Islet of Langerhans (tissue), 1 donor: ENCODE measurements at regions not wholly inside any gene's neighbourhood (a gene's known extent, or its start where the extent isn't known, plus 50 kb on each side); places are given as distances from the start of the nearest gene placed in this dataset.
"Not testable (repeated sequence)": the region's sequence is repeated elsewhere in the genome, so short reads cannot be mapped to it uniquely, and the experiment has no call there.

Experiments used
- FAIRE-seq: peaks from one replicate; lab custom pipeline; 2011; peaks lifted over from hg19 to GRCh38; lab: Jason Lieb, UNC

DNA sequence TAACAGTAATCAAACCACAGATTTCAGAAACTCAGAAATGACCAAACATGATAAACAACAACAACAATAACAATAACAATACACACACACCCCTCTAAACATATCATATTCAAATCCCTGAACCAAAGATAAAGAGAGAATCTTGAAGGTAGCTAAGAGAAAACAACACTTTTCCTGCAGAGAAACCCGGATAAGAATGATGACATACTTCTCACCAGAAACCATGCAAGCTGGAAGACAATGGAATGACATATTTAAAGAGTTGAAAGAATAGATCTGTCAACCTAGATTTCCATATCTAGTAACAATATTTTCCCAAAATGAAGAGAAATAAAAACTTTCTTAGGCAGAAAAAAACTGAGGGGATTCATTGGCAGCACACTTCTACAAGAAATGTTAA is 138.1 kb downstream of the LIG4 start:
- no peak for FAIRE-seq

GRCh38 chr13:108074429-108074828 is 140.9 kb downstream of the LIG4 start:
- not testable (repeated sequence) for FAIRE-seq

- FAIRE-seq, result no peak
These were observed 144.4 kb downstream of the LIG4 start for GRCh38 chr13:108070925-108071324.

- no peak for FAIRE-seq
These were observed 144.8 kb downstream of the LIG4 start for GRCh38 chr13:108070491-108070890.

- FAIRE-seq, result no peak
These were observed 145.7 kb downstream of the LIG4 start for GRCh38 chr13:108069521-108070210.

DNA sequence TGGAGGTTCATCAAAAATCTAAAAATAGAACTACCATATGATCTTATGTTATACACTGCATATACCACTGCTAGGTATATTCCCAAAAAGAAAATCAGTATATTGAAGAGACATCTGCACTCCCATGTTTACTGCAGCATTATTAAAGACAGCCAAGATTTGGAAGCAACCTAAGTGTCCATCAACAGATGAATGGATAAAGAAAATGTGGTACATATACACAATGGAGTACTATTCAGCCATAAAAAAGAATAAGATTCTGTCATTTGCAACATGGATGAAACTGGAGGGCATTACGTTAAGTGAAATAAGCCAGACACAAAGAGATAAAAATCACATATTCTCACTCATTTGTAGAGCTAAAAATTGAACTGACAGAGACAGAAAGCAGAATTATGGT is 151.0 kb downstream of the LIG4 start:
- FAIRE-seq, result not testable (repeated sequence)

- no peak for FAIRE-seq
These were observed 155.2 kb downstream of the LIG4 start for GRCh38 chr13:108060111-108060510.

GRCh38 chr13:108056278-108056677 is 159.1 kb downstream of the LIG4 start:
- no peak for FAIRE-seq

- FAIRE-seq, result no peak
These were observed 166.1 kb downstream of the LIG4 start for GRCh38 chr13:108049211-108049610.

GRCh38 chr13:108044954-108045353 is 170.4 kb downstream of the LIG4 start:
- no peak for FAIRE-seq

- FAIRE-seq, result not testable (repeated sequence)
These were observed 172.5 kb downstream of the LIG4 start for GRCh38 chr13:108042866-108043265.

GRCh38 chr13:108037348-108037747 is 178.0 kb downstream of the LIG4 start:
- no peak for FAIRE-seq

- no peak for FAIRE-seq
These were observed 178.9 kb downstream of the LIG4 start for GRCh38 chr13:108036411-108036932.

- FAIRE-seq, result no peak
These were observed 180.4 kb downstream of the LIG4 start for GRCh38 chr13:108034909-108035410.

DNA sequence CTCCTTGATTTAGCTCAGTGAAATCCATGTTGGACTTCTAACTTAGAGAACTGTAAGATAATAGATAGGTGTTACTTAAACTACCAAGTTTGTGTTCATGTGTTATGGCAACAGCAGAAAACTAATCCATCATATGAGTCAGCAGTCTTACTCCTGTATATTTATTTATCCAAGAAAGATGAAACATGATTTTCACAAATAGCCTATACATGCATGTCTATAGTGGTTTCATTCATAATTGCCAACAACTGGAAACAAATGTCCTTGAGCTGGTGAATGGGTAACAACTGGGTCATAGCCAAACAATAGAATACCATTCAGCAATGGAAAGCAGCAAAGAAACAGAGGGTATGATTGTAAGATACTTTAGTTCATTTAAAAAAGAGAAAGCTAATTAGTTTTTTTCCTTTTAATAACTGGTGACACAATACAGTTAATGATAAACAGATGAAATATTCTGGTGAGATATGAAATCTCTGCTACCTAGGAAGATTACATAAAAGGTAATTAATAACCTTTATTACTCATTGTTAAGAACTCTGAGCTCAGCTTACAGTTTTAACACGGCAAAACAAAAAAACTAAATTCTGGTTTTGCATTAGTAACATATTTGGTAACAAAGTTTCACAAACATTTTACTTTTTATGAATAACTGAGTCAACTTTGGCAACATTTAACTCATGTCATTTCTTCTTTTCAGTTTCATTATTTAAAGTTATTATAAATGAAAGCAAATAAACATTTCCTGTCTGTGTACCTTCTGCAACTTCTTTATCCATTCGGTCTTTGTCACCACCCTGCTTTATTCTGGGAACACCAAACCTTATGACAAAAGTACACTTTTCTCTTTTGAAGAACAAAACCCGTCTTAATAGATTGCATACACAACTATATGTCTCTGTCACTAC is 181.3 kb downstream of the LIG4 start:
- peak; percentile 53 for FAIRE-seq

DNA sequence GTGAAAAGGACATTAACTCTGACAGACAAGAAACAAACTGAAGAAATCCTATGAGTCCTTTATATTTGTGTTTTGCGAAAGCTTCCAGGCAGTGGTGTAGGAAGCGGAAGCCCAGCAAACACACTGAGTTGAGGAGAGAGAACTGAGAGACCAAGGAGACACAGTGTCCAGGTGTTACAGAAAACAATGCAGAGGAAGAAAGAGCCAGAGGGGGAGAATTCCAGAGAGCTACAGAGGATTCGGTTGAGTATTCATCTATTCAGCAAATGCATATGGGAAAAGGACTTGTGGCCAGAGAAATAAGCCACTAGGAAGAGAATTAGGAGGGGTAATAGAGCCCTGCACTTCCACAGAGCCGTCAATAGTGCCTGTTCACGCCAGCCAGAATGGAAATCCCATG is 183.5 kb downstream of the LIG4 start:
- no peak for FAIRE-seq

DNA sequence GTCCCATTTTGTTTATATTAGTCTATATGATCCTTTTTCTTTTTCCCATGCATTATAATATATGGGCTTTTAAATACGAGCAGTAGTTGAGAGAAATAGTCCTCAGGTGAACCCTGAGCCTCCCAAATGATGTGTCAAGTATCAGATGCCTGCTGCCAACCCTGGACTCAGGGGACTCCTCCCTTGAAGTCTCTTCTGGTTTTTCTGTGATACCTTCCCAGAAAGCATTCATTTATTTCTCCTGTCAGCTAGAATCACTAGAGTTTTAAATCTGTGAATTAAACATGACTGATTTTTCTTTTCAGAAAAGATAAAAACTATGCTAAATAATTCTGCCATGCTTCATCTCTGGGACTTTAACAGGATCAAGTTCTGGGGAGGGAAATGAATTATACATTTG is 184.6 kb downstream of the LIG4 start:
- no peak for FAIRE-seq

GRCh38 chr13:108026680-108027410 is 188.5 kb downstream of the LIG4 start:
- no peak for FAIRE-seq

DNA sequence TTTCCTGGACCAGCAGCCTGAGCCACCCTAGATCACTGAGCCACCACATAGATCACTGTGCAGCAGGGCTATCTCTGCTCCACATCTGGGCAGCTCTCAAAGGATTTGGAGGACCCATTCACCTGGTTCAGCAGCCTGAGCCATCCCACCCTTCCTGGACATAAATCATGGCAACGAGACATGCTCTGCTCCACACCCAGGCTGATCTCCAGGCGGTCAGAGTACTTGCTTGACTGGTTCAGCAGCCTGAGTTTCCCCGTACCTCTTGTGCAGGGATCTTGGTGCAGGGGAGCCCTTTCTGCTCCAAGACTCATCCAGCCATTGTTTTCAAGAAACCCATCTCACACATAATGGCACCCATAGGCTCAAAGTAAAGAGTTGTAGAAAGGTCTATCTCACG is 195.3 kb downstream of the LIG4 start:
- FAIRE-seq, result no peak

GRCh38 chr13:108018371-108018870 is 196.9 kb downstream of the LIG4 start:
- FAIRE-seq, result no peak

DNA sequence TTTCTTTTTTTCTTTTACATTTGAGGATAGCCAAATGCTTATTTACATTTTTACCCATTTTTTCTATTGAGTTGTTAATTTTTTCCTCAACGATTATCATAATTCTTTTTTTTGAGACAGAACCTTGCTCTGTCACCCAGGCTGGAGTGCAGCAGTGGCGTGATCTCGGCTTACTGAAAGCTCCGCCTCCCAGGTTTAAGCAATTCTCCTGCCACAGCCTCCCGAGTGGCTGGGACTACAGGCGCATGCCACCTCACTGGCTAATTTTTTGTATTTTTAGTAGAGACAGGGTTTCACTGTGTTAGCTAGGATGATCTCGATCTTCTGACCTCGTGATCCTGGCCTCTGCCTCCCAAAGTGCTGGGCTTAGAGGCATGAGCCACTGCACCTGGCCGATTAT is 208.7 kb downstream of the LIG4 start:
- FAIRE-seq, result no peak

GRCh38 chr13:108005231-108005630 is 210.1 kb downstream of the LIG4 start:
- FAIRE-seq, result no peak
